Skin epidermis (tissue), 12 donors: ENCODE measurements at regions not wholly inside any gene's neighbourhood (a gene's known extent, or its start where the extent isn't known, plus 50 kb on each side); places are given as distances from the start of the nearest gene placed in this dataset.

Source experiments
- H3K27ac ChIP-seq, 21 experiments: fragments of 200-600 bp; sonication (generic) in 11 of 21; one replicate each; pipeline ENCODE4 v1.5.0; 2020; ENCODE audit warnings: mild to moderate bottlenecking in 3 of 21, inconsistent platforms in 2 of 21, moderate library complexity in 2 of 21
- H3K4me3 ChIP-seq, 7 experiments: fragments of 200-600 bp; sonication (generic) in 2 of 7; one replicate each; pipeline ENCODE4 v1.5.0; 2020; ENCODE audit warnings: inconsistent platforms in 2 of 7, mild to moderate bottlenecking in 2 of 7, moderate library complexity in 1 of 7

DNA sequence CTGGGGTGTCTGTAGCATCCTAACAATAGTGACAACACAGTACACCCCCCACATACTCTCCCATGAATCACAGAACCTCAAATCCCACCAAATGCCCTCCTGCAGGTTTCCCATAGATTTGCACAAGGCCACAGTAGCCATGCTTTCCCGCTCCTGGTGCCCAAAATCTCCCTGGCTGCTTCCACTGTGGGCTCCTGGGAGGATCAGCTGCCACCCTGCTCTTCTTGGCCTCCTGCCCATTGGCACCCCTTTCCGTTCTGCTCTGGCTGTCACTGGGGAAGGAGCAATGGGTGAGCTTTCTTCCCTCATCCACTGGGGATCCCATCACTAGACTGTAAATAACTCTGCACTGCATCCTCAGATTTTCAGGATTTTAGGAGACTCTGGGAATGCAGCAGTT is 92.1 kb upstream of the SLC24A5 start:
- Histone ChIP-seq H3K27ac (no peak overlapping the region), H3K4me3 (no peak overlapping the region)

DNA sequence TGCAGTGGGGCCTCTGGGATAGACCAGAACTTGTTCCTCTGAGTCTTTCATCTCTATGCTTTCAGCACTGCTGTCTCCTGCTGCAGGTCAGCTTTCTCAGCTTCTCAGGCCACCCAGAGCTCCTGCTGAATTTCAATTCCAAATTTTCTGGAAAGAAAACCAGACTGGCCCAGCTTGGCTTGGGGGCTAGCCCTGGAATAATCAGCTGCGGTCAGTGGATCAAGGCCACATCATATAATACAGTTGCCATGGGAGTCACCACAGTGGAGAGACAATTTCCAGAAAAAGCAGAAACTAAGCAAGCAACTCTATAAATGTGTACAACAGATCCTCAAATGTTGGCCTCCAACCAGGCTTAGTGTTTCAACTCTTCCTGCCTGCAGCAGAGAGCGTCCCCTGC is 91.1 kb upstream of the SLC24A5 start:
- no peak overlapping the region for H3K4me3 ChIP-seq
- H3K27ac ChIP-seq: no peak overlapping the region

DNA sequence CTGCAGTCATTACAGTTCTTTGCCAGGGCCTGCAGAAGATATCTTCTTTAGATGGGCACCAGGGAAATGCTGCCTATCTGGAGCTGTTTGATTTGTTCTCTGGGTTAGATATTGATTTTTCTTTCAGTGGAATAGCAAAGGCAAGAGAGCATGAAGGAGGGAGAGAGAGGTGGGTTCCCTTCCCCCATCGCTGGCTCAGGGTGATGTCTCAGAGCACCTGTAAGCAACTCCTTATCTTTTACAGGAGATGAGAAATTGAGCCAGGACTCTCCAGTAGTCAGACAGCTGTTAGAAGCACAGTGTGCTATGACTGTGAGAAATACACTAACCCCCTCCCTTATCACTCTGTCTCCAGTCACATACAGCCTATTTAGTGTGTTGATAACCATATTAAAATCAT is 89.3 kb upstream of the SLC24A5 start:
- H3K27ac ChIP-seq: no peak overlapping the region
- H3K4me3 ChIP-seq: no peak overlapping the region

DNA sequence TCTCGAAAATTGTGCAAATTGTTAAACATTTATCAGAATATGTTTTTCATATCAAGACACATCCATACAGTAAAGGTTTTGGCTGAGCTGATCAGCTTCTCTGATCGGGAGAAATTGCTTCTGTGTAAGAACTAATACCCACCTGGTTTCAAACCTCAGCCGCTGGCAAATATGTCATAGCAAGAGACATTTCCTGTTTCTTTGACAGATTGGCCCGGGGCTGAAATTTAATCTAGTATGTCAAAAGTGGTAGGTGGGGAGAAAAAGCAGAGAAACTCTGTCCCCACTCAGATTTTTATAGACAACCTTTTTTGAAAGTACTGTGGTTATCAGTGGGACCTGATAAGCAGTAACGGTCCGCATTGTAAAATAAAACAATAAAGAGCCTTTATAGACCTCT is 88.8 kb upstream of the SLC24A5 start:
- Histone ChIP-seq H3K4me3 (no peak overlapping the region), H3K27ac (no peak overlapping the region)

DNA sequence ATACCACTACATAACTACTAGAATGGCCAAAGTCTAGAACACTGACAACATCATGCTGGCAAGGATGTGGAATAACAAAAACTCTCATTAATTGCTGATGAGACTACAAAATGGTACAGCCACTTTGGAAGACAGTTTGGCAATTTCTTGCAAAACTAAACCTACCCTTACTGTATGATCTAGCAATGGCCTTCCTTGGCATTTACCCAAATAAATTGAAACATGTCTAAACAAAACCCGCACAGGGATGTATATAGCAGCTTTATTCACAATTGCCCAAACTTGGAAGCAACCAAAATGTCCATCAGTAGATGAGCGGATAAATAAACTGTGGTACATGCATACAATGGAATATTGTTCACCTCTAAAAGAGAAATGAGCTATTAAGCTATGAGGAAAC is 87.9 kb upstream of the SLC24A5 start:
- no peak overlapping the region for H3K27ac ChIP-seq
- H3K4me3 ChIP-seq: no peak overlapping the region

DNA sequence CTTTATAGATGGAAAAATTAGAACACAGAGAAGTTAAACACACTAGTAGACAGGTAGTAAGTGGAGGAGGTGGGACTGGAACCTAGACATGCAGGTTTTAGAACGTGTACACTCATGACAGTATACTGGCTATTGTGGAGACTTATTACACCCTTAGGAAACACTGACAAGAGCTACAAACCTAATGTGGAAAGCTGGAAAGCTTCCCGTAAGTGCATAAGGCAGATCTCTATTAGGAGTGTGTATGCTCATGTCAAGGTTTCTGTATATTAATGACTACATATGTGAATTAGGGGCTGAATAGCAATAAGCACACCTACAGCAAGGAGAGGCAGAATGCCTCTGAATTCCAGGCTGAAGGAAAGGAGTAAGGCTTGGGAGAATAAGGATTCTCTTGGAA is 82.6 kb upstream of the SLC24A5 start:
- H3K27ac ChIP-seq: no peak overlapping the region
- no peak overlapping the region for H3K4me3 ChIP-seq

DNA sequence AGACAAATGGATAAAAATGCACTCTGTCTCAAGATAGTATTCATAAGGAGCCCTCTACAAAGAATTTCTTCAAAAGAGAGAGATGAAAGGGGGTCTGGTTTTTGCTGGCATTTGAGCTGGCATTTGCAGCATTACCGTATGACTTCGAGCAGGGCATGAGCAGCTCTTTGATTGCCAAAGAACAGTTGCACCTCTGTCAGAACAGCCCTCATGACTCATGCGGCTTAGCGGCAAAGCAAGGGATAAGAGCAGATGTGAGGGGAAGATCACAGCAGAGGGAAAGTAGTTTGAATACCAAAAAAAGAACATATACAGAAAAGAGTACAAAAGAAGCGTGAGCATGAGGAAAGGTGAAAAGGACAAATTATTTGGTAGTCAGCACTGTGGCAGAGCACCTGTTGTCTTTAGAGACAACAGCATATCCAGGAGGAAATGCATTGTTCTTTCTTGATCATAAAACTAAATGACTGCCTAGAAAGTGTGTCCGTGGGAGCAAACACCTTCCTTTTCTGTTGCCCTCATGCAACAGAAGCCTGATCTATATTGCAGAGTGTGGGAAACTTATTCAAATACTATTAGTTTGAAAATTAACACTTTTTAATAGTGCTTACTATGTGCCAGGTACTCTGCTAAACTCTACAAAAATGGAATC is 80.5 kb upstream of the SLC24A5 start:
- no peak overlapping the region for H3K4me3 ChIP-seq
- H3K27ac ChIP-seq: no peak overlapping the region

DNA sequence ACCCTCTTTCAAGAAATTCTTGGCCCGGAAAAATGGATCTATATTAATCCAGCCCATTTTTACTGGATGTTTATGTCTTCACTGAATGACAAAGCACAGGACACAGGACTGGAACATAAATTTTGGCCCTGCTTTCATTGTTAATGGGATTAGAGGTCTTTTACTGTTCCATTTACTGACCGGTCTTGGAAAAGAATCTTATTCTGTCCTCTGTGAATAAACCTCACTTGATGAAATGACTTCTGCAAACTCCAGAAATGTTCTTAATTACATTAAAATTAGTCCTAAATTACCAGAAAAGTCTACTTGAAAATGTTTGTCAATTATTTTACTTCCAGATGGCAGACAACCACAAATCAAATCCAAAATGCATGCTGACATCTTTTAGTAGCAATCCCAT is 79.3 kb upstream of the SLC24A5 start:
- no peak overlapping the region for H3K4me3 ChIP-seq
- no peak overlapping the region for H3K27ac ChIP-seq

DNA sequence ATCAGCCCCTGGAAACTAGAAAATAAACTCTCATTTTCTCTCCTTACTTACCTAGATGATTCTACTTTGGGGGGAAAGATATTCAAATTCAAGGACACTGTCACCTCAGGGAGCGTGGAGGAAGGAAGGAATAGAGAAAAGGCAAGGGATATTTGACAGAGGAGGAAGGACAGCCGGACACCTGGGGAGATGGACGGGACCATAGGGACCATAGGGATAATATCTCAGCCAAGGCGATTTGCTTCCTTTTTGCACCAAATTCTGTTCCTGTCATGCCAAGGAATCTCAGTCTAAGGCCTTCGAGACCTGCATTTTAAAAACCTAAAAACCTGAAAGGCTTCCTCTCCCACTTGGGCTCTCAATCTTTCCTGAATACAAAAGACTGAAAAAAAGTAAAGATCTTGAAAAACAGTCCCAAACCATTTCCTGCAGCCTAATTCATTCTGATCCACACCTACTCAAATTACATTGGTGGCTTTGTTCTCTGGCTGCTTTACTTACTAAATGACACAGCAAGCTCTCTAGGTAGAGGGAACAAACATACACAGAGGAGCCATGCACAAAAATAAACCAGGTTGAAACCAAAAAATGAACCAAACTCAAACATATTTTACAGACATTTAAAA is 73.9 kb upstream of the SLC24A5 start:
- Histone ChIP-seq H3K27ac (no peak overlapping the region), H3K4me3 (no peak overlapping the region)

DNA sequence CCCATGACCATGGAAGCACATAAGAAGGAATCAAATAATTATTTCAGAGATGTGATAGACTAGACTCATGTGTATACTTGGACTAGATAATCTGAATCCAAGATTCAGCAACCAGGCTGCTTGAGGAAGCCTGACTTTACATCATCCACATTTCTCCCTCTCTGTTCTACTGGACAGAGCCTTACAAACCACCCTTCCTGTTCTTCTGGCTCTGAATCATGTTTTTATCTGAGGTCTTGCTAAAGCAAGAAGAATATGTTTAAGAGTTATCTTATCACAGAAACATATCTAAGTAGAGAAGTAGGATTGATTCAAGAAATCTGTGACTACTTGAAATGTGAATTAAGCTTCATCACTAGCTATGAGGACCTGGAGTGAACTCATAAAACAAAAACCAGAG is 71.1 kb upstream of the SLC24A5 start:
- no peak overlapping the region for H3K27ac ChIP-seq
- no peak overlapping the region for H3K4me3 ChIP-seq

DNA sequence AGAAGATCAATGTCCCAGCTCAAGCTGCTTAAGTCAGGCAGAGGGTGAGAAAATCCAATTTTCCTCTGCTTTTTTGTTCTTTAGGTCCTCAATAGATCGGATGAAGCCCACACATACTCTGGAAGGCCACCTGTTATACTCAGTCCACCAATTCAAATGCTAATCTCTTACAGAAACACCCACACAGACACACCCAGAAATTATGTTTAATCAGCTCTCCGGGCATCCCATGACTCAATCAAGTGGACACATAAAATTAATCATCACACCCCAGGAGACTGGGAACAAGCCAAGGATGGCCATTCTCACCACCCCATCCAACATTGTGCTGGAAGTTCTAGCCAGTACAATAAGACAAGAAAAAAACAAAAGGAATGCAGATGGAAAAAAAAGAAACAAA is 67.8 kb upstream of the SLC24A5 start:
- H3K27ac ChIP-seq: no peak overlapping the region
- no peak overlapping the region for H3K4me3 ChIP-seq

DNA sequence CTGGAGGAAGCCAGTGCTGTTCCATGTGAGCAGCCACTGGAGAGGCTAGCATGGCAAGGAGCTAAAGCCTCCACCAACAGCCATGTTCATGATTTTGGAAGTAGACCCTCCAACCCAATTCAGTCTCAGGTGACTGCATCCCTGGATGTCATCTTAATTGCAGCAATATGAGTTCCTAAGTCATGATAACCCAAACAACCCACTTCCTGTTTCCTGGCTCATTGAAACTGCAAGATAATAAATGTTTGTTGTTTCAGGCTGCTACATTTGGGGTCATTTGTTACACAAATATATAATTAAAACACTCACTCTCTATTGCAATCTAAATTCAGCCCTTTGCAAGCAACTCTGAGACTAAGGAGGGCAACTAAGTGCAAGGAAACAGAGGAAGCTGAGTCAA is 62.4 kb upstream of the SLC24A5 start:
- Histone ChIP-seq H3K4me3 (no peak overlapping the region), H3K27ac (no peak overlapping the region)

DNA sequence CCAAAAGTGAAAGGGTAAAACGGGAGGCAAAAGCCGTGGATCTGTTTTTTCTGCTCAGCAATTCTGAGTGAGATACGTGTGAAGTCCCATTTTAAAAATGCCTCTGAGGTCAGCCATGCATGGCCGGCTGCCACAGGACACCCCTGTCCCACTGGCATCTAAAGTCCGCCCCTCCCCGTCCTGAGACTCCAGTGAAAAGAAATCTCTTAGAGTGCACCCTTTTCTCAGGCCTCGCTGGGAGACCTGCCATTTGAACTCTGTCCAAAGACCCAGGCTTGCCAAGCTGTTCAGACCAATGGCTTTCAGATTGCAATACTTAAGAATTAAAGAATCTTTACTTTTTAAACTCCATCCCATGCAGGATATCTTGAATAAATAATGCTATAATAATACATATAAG is 61.0 kb upstream of the SLC24A5 start:
- no peak overlapping the region for H3K27ac ChIP-seq
- no peak overlapping the region for H3K4me3 ChIP-seq

DNA sequence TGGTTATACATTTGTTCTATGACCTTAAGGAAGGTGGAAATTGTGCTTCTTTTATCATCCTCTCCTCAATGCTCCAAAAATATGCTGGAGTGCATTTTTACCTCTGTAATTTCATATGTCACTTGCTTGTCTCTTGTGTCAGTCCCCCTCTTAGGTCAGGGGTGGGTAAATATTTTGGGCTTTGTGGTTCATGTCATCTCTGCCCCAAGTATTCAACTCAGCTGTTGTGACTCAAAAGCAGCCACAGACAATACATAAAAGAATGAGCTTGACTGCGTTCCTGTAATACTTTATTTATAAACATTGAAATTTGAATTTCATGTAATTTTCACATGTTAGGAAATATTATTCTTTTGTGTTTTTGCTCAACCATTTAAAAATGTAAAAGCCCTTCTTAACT is 60.4 kb upstream of the SLC24A5 start:
- no peak overlapping the region for H3K4me3 ChIP-seq
- H3K27ac ChIP-seq: no peak overlapping the region

DNA sequence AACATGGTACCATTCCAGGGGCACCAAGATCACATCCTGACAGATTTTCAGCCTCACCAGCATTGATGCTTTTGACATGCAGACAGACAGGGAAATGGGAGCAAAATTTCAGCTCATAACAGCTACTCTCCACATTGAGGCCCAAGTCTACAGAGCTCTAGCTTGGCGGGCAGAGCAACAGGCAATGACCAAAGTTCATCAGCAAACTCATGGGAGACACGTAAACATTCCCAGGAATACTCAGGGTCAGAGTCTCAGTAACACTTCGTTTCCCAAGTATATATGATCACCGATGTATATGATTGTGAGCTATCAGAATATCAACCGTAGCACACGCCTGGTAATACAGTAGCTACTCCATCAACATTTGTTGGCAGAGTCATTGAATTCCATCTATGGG is 59.2 kb upstream of the SLC24A5 start:
- Histone ChIP-seq H3K4me3 (no peak overlapping the region), H3K27ac (no peak overlapping the region)

DNA sequence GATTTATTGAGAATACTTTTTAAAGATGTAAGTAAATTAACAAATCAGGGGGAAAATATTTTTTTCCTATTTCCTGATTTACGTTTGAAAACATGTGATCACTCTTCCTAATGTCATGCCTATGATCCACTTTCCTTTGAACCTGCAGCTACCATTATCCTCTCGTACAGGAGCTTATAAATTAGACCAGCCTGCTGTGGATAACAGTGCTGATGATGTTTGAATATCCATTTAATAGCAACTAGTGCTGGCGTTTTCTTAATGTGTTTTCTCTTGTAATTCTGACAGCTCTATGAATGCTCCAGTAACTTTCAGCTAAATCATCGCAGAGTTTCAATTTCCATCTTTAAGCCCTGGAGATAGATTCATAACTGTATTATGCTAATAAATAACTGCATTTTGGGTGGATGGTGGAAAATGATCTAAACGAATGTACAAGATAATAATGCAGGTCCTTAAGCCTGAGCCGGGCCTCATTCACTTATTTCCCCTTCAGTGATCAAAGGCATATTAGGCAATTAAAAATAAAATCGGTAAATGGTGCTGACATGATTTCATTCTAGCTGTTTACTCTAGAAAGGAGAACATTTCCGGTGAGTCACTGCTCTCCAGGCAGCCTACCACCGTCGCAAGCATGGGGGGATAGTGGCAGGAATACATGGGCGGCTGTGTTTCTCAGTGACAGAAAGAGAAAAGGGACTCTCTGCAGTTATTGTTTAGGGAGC is 58.5 kb upstream of the SLC24A5 start:
- Histone ChIP-seq H3K27ac (no peak overlapping the region), H3K4me3 (no peak overlapping the region)

DNA sequence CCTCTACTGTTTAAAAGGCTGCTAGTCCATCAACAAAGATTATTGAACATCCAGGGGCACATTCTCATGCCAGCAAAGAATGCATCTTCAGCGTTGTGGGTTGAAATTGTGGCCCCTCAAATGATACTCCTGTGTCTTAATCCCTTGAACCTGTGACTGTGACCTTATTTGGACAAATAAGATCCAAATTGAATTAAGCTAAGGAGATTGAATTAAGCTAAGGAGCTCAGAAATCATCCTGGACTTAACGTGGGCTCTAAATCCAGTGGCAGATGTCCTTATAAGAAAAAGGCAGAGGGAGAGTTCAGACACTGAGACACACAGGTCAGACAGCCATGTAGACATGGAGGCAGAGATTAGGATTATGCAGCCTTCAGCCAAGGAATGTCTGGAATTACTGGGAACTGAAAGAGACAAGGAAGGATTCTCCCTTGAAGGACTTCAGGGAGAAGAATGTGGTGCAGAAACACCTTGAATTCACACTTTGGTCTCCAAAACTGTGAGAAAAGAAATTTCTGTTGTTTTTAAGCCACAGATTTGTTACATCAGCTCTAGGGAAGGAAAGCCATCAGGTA is 57.3 kb upstream of the SLC24A5 start:
- no peak overlapping the region for H3K4me3 ChIP-seq
- H3K27ac ChIP-seq: no peak overlapping the region

DNA sequence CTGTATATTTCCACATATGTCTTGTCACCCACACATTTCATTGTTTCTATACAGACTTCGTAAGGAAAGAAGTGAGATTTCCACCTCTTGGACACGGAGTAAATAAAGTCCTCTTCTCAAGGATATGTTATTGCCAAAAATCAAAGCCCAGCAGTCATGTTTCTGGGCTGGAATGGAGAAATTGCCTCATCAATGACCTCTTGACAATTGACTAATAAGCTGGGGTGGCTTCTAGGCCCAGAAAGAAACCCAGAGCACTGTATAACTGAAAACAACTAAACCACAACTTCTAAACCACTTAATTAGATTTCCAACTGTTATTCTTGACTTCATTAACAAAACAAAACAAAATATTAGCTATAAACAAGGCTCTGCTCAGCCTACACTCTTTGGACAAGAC is 56.4 kb upstream of the SLC24A5 start:
- H3K27ac ChIP-seq: no peak overlapping the region
- no peak overlapping the region for H3K4me3 ChIP-seq

DNA sequence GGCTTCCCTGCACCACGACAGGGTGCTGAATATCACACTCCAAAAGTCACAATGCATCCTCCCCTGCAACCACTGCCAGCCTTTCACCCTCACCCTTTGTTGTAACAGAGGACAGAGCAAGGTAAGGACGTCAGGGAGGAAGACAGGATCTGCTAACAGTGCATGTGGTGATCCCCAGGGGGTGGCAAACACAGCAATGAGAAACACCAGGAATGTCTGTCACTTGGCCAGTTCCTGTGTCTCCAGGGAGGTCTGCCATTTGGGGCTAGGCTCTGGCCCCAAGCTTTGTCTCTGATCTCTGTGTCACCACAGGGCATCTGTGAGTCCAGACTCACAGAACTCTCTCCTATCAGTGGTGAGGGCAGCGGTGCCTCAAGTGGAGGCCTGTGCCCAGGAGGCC is 54.3 kb upstream of the SLC24A5 start:
- Histone ChIP-seq H3K27ac (no peak overlapping the region), H3K4me3 (no peak overlapping the region)
